Neural crest cell (in vitro differentiated cells): ENCODE measurements at regions not wholly inside any gene's neighbourhood (a gene's known extent, or its start where the extent isn't known, plus 50 kb on each side); places are given as distances from the start of the nearest gene placed in this dataset.
"Not testable (repeated sequence)": the region's sequence is repeated elsewhere in the genome, so short reads cannot be mapped to it uniquely, and the experiment has no call there.

Source experiments
- DNase-seq: peaks from one replicate; pipeline ENCODE4 v3.0.0; 2021; ENCODE audit warnings: low read depth, mixed read lengths, low spot score
- H3K27ac Mint-ChIP-seq: one replicate; pipeline ENCODE4 v1.8.0; 2021; ENCODE audit warnings: mild to moderate bottlenecking, mixed read lengths; ENCODE audit not compliant: unreplicated experiment
- H3K27me3 Mint-ChIP-seq: 2 replicates; pipeline ENCODE4 v1.8.0; 2021; ENCODE audit warnings: low read depth, mild to moderate bottlenecking, mixed read lengths
- H3K36me3 Mint-ChIP-seq: 2 replicates; pipeline ENCODE4 v1.8.0; 2021; ENCODE audit warnings: low read depth, mild to moderate bottlenecking, mixed read lengths
- H3K4me1 Mint-ChIP-seq: 2 replicates; pipeline ENCODE4 v1.8.0; 2021; ENCODE audit warnings: mixed read lengths
- H3K4me3 Mint-ChIP-seq: one replicate; pipeline ENCODE4 v1.8.0; 2021; ENCODE audit warnings: mild to moderate bottlenecking, mixed read lengths
- H3K9me3 Mint-ChIP-seq: 2 replicates; pipeline ENCODE4 v1.8.0; 2021; ENCODE audit warnings: mixed read lengths
- TF ChIP-seq, protein P1 (sequence below): fragments of 200-600 bp; sonication (generic); conservative IDR thresholded peaks from 2 replicates; pipeline ENCODE4 v1.5.0; 2021; ENCODE audit warnings: antibody characterized with exemption, mild to moderate bottlenecking

DNA sequence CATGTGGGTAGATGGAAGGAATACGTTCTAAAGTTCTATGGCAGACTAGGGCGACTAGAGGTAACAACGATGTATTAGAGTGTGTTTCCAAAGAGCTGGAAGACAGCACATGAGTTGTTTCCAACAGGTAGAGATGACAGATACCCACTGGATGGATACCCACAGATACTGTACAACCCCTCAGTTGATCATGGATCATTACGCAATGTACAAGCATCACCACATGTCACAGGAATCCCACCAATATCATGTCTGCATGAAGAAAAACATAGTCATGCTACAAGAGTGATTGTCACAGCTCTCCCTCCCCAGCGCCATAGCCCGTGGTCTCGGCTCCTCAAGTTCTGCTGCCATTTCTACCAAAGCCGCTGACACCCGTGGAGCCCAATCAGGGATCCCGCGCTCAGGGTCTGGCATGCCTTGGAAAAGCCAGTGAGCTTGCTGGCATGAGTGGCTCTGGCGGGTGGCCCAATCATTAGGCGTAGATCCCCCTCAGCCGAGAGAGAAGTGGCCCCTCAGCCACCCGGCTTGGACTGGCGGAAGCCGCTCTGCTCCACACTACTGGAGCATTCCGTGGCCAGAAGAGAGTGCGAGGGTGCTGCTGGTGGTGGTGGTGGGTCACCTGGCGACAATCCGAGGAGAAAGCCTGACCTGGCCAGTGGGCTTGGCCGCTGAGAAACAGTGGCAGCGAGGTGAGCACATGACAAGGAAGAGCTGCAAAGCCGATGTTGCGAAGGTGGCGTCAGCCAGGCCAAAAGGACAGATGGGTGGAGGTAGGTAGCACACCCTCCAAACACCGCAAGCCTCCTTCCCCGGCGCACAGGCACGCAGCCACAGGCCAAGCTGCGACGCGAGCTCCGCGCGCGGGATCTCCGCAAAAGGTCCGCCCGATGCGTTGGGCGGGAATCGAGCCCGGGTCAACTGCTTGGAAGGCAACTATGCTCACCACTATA is 65.7 kb upstream of the FCGR2A start:
- Mint-ChIP-seq H3K27ac (no peak overlapping the region), H3K4me1 (peaks cover 9% of the 10 kb centered on the region), H3K9me3 (no peaks in the 10 kb centered on the region), H3K36me3 (peaks cover 5% of the 10 kb centered on the region), H3K4me3 (peak overlapping the region; percentile 77), H3K27me3 (peaks cover 66% of the 10 kb centered on the region)
- TF ChIP-seq, protein P1, sequence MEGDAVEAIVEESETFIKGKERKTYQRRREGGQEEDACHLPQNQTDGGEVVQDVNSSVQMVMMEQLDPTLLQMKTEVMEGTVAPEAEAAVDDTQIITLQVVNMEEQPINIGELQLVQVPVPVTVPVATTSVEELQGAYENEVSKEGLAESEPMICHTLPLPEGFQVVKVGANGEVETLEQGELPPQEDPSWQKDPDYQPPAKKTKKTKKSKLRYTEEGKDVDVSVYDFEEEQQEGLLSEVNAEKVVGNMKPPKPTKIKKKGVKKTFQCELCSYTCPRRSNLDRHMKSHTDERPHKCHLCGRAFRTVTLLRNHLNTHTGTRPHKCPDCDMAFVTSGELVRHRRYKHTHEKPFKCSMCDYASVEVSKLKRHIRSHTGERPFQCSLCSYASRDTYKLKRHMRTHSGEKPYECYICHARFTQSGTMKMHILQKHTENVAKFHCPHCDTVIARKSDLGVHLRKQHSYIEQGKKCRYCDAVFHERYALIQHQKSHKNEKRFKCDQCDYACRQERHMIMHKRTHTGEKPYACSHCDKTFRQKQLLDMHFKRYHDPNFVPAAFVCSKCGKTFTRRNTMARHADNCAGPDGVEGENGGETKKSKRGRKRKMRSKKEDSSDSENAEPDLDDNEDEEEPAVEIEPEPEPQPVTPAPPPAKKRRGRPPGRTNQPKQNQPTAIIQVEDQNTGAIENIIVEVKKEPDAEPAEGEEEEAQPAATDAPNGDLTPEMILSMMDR, result no peak
- peak; percentile 28 for DNase-seq

- not testable (repeated sequence) for H3K36me3 Mint-ChIP-seq, H3K27ac Mint-ChIP-seq, DNase-seq, H3K9me3 Mint-ChIP-seq, H3K4me1 Mint-ChIP-seq, H3K4me3 Mint-ChIP-seq
- H3K27me3 Mint-ChIP-seq, result peaks cover 97% of the 10 kb centered on the region
These were observed 65.5 kb upstream of the CFAP126 start for GRCh38 chr1:161433191-161433590.

- no peak for DNase-seq
- Mint-ChIP-seq H3K27ac (no peak overlapping the region), H3K27me3 (peaks cover 97% of the 10 kb centered on the region), H3K9me3 (peaks cover 3% of the 10 kb centered on the region), H3K4me3 (no peak overlapping the region), H3K4me1 (peaks cover 4% of the 10 kb centered on the region), H3K36me3 (no peaks in the 10 kb centered on the region)
- TF ChIP-seq, protein P1, result no peak
These were observed 64.4 kb upstream of the CFAP126 start for GRCh38 chr1:161432091-161432490.

DNA sequence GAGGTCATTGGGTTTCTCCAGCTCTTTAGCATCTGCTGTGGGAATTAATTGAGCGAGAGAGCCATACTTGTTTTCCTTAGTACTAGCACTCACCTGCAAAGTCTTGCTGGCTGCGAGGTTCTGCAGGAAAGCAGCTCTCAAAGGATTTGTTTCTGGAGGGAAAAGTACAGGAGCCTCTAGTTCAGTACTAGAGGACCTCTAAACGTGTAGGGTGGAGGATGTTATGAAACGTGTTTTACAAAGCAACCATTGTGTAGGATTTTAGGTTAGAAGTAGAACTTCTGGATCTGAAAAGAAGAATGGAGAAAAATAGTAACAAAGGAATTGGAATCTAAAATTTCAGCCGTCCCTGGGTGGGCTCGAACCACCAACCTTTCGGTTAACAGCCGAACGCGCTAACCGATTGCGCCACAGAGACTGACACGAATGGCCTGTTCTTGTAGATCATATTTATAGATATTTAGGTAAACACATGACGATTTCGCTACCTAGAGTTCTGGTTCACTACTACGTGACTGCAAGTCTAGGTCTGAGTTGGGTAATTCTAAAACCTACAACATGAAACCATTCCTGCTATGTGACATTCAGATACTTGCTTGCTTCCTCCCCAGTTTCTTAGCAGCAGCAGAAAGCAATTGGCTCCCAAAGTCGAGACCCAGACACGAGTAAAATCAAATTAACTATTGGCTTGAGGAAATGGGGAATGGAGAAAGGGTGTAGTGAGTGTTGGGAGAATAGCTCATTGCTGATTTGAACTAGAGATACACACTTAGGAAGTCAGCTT is 60.2 kb upstream of the CFAP126 start:
- TF ChIP-seq, protein P1, result no peak
- H3K4me1 Mint-ChIP-seq, result peaks cover 8% of the 10 kb centered on the region
- peak; percentile 28 for DNase-seq
- H3K4me3 Mint-ChIP-seq, result peak overlapping the region; percentile 34
- H3K27ac Mint-ChIP-seq, result no peak overlapping the region
- H3K27me3 Mint-ChIP-seq, result peaks cover 85% of the 10 kb centered on the region
- H3K36me3 Mint-ChIP-seq, result no peaks in the 10 kb centered on the region
- H3K9me3 Mint-ChIP-seq, result peaks cover 5% of the 10 kb centered on the region

DNA sequence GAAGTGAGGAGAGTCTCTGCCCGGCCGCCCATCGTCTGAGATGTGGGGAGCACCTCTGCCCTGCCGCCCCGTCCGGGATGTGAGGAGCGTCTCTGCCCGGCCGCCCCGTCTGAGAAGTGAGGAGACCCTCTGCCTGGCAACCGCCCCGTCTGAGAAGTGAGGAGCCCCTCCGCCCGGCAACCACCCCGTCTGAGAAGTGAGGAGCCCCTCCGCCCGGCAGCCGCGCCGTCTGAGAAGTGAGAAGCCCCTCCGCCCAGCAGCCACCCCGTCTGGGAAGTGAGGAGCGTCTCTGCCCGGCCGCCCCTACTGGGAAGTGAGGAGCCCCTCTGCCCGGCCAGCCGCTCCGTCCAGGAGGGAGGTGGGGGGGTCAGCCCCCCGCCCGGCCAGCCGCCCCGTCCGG is 55.2 kb upstream of the CFAP126 start:
- H3K4me1 Mint-ChIP-seq, result peaks cover 13% of the 10 kb centered on the region
- not testable (repeated sequence) for H3K4me3 Mint-ChIP-seq, H3K9me3 Mint-ChIP-seq, H3K36me3 Mint-ChIP-seq, H3K27ac Mint-ChIP-seq, DNase-seq
- peaks cover 79% of the 10 kb centered on the region for H3K27me3 Mint-ChIP-seq

GRCh38 chr1:161421456-161421855 is 53.8 kb upstream of the CFAP126 start:
- no peak for DNase-seq
- peaks cover 73% of the 10 kb centered on the region for H3K27me3 Mint-ChIP-seq
- no peaks in the 10 kb centered on the region for H3K9me3 Mint-ChIP-seq
- H3K36me3 Mint-ChIP-seq, result no peaks in the 10 kb centered on the region
- TF ChIP-seq, protein P1, result no peak
- peak overlapping the region; percentile 82 for H3K4me3 Mint-ChIP-seq
- H3K4me1 Mint-ChIP-seq, result peaks cover 4% of the 10 kb centered on the region
- H3K27ac Mint-ChIP-seq, result no peak overlapping the region
